ENCODE measurements at regions not wholly inside any gene's neighbourhood (a gene's known extent, or its start where the extent isn't known, plus 50 kb on each side); places are given as distances from the start of the nearest gene placed in this dataset.

GRCh38 chr14:64649383-64649998, 54.7 kb upstream of the PLEKHG3 start:
- TF ChIP-seq CTCF (IDR thresholded peaks at IDR 0.05; ENCODE audit: low read depth, low read length, missing control alignments): no peak
- no peak for DNase-seq (ENCODE audit: extremely low read depth, low read depth)
- H3K4me3 ChIP-seq (replicated peaks; ENCODE audit: low read depth, low read length): no peak overlapping the region

- TF ChIP-seq CTCF (IDR thresholded peaks at IDR 0.05; ENCODE audit: low read depth, low read length, missing control alignments): no peak
- H3K4me3 ChIP-seq (replicated peaks; ENCODE audit: low read depth, low read length): no peak overlapping the region
- no peak for DNase-seq (ENCODE audit: extremely low read depth, low read depth)
These were observed 50.4 kb upstream of the PLEKHG3 start for GRCh38 chr14:64653900-64654245.

- no peak for DNase-seq (ENCODE audit: extremely low read depth, low read depth)
- no peak for TF ChIP-seq CTCF (IDR thresholded peaks at IDR 0.05; ENCODE audit: low read depth, low read length, missing control alignments)
- H3K4me3 ChIP-seq (replicated peaks; ENCODE audit: low read depth, low read length): no peak overlapping the region
These were observed 49.9 kb upstream of the PLEKHG3 start for GRCh38 chr14:64654246-64654900.

Measured in HFF-Myc (cell line).